Uterus (tissue), 3 donors: ENCODE measurements at regions not wholly inside any gene's neighbourhood (a gene's known extent, or its start where the extent isn't known, plus 50 kb on each side); places are given as distances from the start of the nearest gene placed in this dataset.

Experiments
- DNase-seq, 2 donors: peaks; one replicate each; pipeline ENCODE4 v3.0.0-alpha.2; 2019 to 2020
- H3K27ac ChIP-seq, 2 donors: fragments of 200-600 bp; sonication (generic); 1 replicate in 1 of 2; 2 replicates in 1 of 2; pipeline ENCODE4 v1.5.1; 2016 to 2018
- H3K27me3 ChIP-seq, 2 donors: fragments of 200-600 bp; sonication (generic); one replicate each; pipeline ENCODE4 v1.5.1; 2018 to 2019; ENCODE audit warnings: control low read depth in 1 of 2
- H3K36me3 ChIP-seq, 2 donors: fragments of 200-600 bp; sonication (generic); one replicate each; pipeline ENCODE4 v1.5.1; 2019; ENCODE audit warnings: control low read depth in 1 of 2
- H3K4me1 ChIP-seq, 2 donors: fragments of 200-600 bp; sonication (generic); one replicate each; pipeline ENCODE4 v1.5.1; 2018 to 2019; ENCODE audit warnings: control low read depth in 1 of 2
- H3K4me3 ChIP-seq, 2 donors: fragments of 200-600 bp; sonication (generic); 1 replicate in 1 of 2; 2 replicates in 1 of 2; pipeline ENCODE4 v1.5.1; 2018 to 2019; ENCODE audit warnings: mild to moderate bottlenecking in 1 of 2
- H3K9me3 ChIP-seq, 2 donors: fragments of 200-600 bp; sonication (generic); one replicate each; pipeline ENCODE4 v1.5.1; 2019; ENCODE audit warnings: control low read depth in 1 of 2
- POLR2A ChIP-seq, 2 donors: fragments of 450-650 bp; IDR thresholded peaks; one replicate each; pipeline ENCODE4 v1.6.1; 2016; ENCODE audit warnings: antibody characterized with exemption in 2 of 2, mild to moderate bottlenecking in 1 of 2, moderate library complexity in 1 of 2
- intact Hi-C: fragments of 100-400 bp; cut with DNase I; formaldehyde crosslinking; loops from one replicate; pipeline ENCODE4 v1.15.1; 2023; ENCODE audit warnings: low total_unique reads
- TF ChIP-seq, protein P1 (sequence below), 4 experiments: fragments of 200-600 bp in 2 of 4; fragments of 450-650 bp in 2 of 4; sonication (generic) in 2 of 4; IDR thresholded peaks; one replicate each; pipeline ENCODE4 v1.5.1; 2016 to 2019; ENCODE audit warnings: antibody characterized with exemption in 4 of 4, mild to moderate bottlenecking in 2 of 4, moderate library complexity in 1 of 4
- donor health status: DM: yes; HTN: yes; CAD: no.

DNA sequence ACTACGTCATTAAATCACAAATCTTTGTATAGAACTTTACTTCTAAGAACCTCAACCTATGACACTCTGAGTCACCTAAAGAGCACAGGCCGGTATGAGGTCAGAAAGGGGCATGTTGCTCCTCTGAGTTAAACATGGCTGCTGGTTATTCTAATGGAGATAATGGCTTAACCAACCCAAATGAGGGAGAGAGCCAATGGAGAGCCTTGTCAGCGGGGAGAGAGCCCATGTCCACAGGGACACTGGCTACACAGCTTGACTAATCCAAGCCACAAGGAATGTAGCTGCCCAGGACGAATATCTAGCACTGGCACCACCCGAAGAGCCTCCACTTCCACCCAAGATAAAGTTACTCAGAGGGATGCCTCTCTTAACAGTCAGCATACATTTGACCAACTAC is 77.0 kb upstream of the STAC start:
- DNase-seq, result no peak
- H3K9me3 ChIP-seq, result no peaks in the 10 kb centered on the region
- TF ChIP-seq, protein P1, sequence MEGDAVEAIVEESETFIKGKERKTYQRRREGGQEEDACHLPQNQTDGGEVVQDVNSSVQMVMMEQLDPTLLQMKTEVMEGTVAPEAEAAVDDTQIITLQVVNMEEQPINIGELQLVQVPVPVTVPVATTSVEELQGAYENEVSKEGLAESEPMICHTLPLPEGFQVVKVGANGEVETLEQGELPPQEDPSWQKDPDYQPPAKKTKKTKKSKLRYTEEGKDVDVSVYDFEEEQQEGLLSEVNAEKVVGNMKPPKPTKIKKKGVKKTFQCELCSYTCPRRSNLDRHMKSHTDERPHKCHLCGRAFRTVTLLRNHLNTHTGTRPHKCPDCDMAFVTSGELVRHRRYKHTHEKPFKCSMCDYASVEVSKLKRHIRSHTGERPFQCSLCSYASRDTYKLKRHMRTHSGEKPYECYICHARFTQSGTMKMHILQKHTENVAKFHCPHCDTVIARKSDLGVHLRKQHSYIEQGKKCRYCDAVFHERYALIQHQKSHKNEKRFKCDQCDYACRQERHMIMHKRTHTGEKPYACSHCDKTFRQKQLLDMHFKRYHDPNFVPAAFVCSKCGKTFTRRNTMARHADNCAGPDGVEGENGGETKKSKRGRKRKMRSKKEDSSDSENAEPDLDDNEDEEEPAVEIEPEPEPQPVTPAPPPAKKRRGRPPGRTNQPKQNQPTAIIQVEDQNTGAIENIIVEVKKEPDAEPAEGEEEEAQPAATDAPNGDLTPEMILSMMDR (IDR thresholded peaks at IDR 0.05), result no peak
- no peak for TF ChIP-seq POLR2A (IDR thresholded peaks at IDR 0.05)
- H3K36me3 ChIP-seq, result no peaks in the 10 kb centered on the region
- H3K27ac ChIP-seq, result no peak overlapping the region
- no peak overlapping the region for H3K4me3 ChIP-seq
- H3K27me3 ChIP-seq, result no peaks in the 10 kb centered on the region
- no peaks in the 10 kb centered on the region for H3K4me1 ChIP-seq
- intact Hi-C loops, result no loop called here

DNA sequence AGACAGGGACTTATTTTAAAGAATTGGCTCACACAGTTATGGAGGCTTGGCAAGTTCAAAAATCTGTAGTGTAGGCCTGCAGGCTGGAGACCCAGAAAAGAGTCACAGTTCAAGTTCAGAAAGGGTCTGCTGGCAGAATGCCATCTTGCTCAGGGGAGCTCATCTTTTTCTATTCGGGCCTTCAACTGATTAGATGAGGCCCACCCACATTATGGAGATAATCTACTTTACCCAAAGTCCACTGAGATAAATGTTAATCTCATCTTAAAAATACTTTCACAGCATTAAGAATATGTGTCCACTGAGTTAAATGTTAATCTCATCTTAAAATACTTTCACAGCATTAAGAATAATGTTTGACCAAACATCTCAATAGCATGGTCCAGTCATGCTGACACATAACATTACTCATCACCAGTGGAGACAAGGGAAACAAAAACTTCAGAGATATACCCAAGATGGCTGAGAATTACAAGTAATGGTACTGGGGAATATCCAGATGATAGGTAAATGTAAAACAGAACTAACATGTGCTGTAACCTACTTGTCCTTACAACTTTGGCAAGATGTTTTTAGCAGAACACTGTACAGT is 74.3 kb upstream of the STAC start:
- intact Hi-C loops, result no loop called here
- H3K27ac ChIP-seq, result no peak overlapping the region
- H3K9me3 ChIP-seq, result no peaks in the 10 kb centered on the region
- H3K4me1 ChIP-seq, result no peaks in the 10 kb centered on the region
- TF ChIP-seq POLR2A (IDR thresholded peaks at IDR 0.05), result no peak
- TF ChIP-seq, protein P1 (IDR thresholded peaks at IDR 0.05), result no peak
- H3K4me3 ChIP-seq, result no peak overlapping the region
- H3K27me3 ChIP-seq, result no peaks in the 10 kb centered on the region
- no peaks in the 10 kb centered on the region for H3K36me3 ChIP-seq
- no peak for DNase-seq

DNA sequence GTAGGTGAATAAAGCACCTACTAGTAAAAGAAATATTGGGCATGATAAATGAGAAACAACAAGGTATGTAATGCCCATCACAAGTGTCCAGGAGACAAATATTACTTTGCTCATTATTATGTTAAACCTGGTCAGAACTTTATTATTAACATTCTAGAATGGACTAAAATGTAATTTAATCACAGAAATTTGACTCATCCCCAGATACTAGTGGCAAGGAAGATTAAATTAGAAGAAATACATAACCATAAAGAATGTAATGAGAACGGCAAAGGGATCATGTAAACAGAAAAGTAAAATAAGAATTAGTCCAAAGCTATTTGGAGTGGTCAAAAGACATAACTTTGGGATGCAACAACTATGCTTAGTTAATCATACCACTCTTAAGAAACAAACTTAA is 71.2 kb upstream of the STAC start:
- DNase-seq, result no peak
- intact Hi-C loops, result no loop called here

DNA sequence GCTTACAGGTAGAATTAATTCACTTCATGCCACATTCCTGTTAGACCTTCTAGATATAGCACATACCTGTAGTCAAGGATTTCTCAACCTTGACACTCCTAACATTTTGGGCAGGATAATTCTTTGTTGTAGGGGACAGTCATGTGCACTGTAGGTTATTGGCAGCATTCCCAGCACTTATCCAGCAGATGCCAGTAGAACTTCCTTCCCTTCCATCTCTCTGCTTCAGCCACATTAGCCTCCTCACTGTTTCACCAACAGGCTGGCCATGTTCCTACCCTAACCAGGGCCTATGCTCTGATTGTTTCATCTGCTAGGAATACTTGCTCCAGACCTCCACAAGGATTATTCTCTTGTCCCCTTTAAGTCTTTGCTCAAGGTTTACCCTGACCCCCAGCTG is 68.0 kb upstream of the STAC start:
- Histone ChIP-seq H3K27me3 (no peaks in the 10 kb centered on the region), H3K4me1 (no peaks in the 10 kb centered on the region), H3K9me3 (no peaks in the 10 kb centered on the region), H3K27ac (no peak overlapping the region), H3K4me3 (no peak overlapping the region), H3K36me3 (no peaks in the 10 kb centered on the region)
- intact Hi-C loops, result no loop called here
- DNase-seq, result no peak
- TF ChIP-seq POLR2A (IDR thresholded peaks at IDR 0.05), result no peak
- TF ChIP-seq, protein P1 (IDR thresholded peaks at IDR 0.05), result no peak

More for the DNA sequence above, 71.2 kb upstream of the STAC start:
- Histone ChIP-seq H3K27me3 (no peaks in the 10 kb centered on the region), H3K27ac (no peak overlapping the region), H3K36me3 (no peaks in the 10 kb centered on the region), H3K4me1 (no peaks in the 10 kb centered on the region), H3K4me3 (no peak overlapping the region), H3K9me3 (no peaks in the 10 kb centered on the region)
- no peak for TF ChIP-seq POLR2A (IDR thresholded peaks at IDR 0.05)

DNA sequence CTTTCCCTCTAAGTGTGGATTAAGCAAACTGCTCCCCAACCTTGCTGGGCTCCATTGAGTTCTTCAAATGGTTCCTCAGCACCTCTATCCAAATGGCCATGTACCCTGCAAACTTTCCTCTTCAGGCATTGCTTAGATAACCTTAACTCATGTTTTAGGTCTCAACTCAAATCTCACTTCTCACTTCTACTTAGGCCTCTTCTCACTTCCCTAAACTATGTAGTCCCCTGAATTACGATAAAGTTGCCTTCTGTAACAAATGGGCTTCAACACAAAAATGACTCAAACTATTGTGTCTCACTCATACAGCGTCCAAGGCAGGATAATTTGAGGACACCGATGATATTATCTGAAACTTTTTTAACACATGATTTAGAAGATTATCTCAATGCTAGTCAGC is 62.4 kb upstream of the STAC start:
- DNase-seq, result no peak
- H3K4me3 ChIP-seq, result no peak overlapping the region
- H3K27ac ChIP-seq, result peak overlapping the region; percentile 67
- intact Hi-C loops, result no loop called here
- TF ChIP-seq POLR2A (IDR thresholded peaks at IDR 0.05), result no peak
- TF ChIP-seq, protein P1 (IDR thresholded peaks at IDR 0.05), result no peak
- H3K36me3 ChIP-seq, result no peaks in the 10 kb centered on the region
- no peaks in the 10 kb centered on the region for H3K9me3 ChIP-seq
- no peaks in the 10 kb centered on the region for H3K4me1 ChIP-seq
- H3K27me3 ChIP-seq, result no peaks in the 10 kb centered on the region
